HepG2 (cell line): ENCODE measurements at regions not wholly inside any gene's neighbourhood (a gene's known extent, or its start where the extent isn't known, plus 50 kb on each side); places are given as distances from the start of the nearest gene placed in this dataset.
A peak's percentile ranks its signal among the peaks of the same experiment; 100 is the strongest.

Source experiments
- AHR ChIP-seq: IDR thresholded peaks from 2 replicates; pipeline ENCODE4 v1.6.1; 2018; ENCODE audit warnings: missing genetic modification reagents, missing compliant biosample characterization
- FOXA3 ChIP-seq: IDR thresholded peaks from 2 replicates; pipeline ENCODE4 v1.6.1; 2016; ENCODE audit warnings: missing genetic modification reagents, missing compliant biosample characterization
- RAD51 ChIP-seq: fragments of 450-650 bp; IDR thresholded peaks from 2 replicates; pipeline ENCODE4 v1.6.1; 2016; ENCODE audit warnings: borderline replicate concordance
- SIX1 ChIP-seq: sonication (generic); formaldehyde crosslinking; IDR thresholded peaks from 2 replicates; pipeline ENCODE4 v1.4.0; 2020; ENCODE audit warnings: missing genetic modification reagents, borderline replicate concordance
- ZNF10 ChIP-seq: sonication (generic); formaldehyde crosslinking; IDR thresholded peaks from 2 replicates; pipeline ENCODE4 v1.4.0; 2020; ENCODE audit warnings: mild to moderate bottlenecking, low read depth, missing genetic modification reagents, borderline replicate concordance
- ZNF205 ChIP-seq: IDR thresholded peaks from 2 replicates; pipeline ENCODE4 v1.6.1; 2018; ENCODE audit warnings: missing biosample characterization, missing genetic modification reagents
- ZNF678 ChIP-seq: sonication (generic); formaldehyde crosslinking; IDR thresholded peaks from 2 replicates; pipeline ENCODE4 v1.4.0; 2020; ENCODE audit warnings: mild to moderate bottlenecking, missing genetic modification reagents
- TF ChIP-seq, protein P1 (sequence below): sonication (generic); formaldehyde crosslinking; IDR thresholded peaks from 2 replicates; pipeline ENCODE4 v1.4.0; 2020; ENCODE audit warnings: missing genetic modification reagents, mild to moderate bottlenecking, borderline replicate concordance
- TF ChIP-seq, protein P2 (sequence below): sonication (generic); formaldehyde crosslinking; IDR thresholded peaks from 2 replicates; pipeline ENCODE4 v1.5.0; 2020; ENCODE audit warnings: mild to moderate bottlenecking, missing genetic modification reagents
- TF ChIP-seq, protein P3 (sequence below): fragments of 450-650 bp; IDR thresholded peaks from 2 replicates; pipeline ENCODE4 v1.6.1; 2017; ENCODE audit warnings: mild to moderate bottlenecking
- TF ChIP-seq, protein P4 (sequence below): IDR thresholded peaks from 2 replicates; pipeline ENCODE4 v1.6.1; 2016; ENCODE audit warnings: low read depth, borderline replicate concordance
- TF ChIP-seq, protein P5 (sequence below): sonication (generic); formaldehyde crosslinking; IDR thresholded peaks from 2 replicates; pipeline ENCODE4 v1.8.1; 2023; ENCODE audit warnings: mild to moderate bottlenecking, moderate library complexity, missing genetic modification reagents
- TF ChIP-seq, protein P6 (sequence below): sonication (generic); formaldehyde crosslinking; IDR thresholded peaks from 2 replicates; pipeline ENCODE4 v1.8.0; 2022; ENCODE audit warnings: mild to moderate bottlenecking, missing genetic modification reagents, moderate library complexity
- TF ChIP-seq, protein P7 (sequence below): sonication (generic); formaldehyde crosslinking; IDR thresholded peaks from 2 replicates; pipeline ENCODE4 v1.4.0; 2020; ENCODE audit warnings: mild to moderate bottlenecking, missing genetic modification reagents, borderline replicate concordance

DNA sequence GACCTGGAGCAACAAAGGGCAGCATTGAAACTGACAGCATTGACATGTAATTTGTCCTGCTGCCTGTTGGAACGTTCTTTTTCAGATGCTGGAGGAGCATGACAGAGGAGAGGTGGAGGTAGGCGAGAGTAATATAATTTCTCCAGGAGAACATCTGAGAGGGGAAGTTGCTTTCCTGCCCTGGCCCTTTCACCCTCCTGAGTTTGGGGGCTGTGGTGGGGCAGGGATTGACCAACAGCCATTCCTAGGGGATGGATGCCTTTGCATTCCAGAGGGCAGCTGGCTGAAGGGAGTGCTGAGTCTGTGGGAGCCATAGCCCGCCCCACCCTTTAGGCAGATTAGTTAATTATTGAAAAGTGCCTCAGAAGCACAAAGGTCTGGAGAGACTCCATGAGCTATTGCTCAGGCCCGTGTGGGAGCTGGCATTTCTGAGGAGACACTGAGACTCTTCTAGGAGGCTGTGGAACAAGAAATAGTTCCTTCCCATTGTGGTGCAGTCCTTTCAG lies 73.5 kb downstream of the ARF6 start (continued):
- TF ChIP-seq ZNF10 (CRISPR knock-in tag) (no peak), SIX1 (CRISPR knock-in tag) (no peak), AHR (CRISPR knock-in tag) (no peak), FOXA3 (CRISPR knock-in tag) (peak; percentile 7; the same call in 1 of the 2 replicates), RAD51 (no peak), ZNF678 (no peak), ZNF205 (CRISPR knock-in tag) (no peak)
- TF ChIP-seq, protein P1, sequence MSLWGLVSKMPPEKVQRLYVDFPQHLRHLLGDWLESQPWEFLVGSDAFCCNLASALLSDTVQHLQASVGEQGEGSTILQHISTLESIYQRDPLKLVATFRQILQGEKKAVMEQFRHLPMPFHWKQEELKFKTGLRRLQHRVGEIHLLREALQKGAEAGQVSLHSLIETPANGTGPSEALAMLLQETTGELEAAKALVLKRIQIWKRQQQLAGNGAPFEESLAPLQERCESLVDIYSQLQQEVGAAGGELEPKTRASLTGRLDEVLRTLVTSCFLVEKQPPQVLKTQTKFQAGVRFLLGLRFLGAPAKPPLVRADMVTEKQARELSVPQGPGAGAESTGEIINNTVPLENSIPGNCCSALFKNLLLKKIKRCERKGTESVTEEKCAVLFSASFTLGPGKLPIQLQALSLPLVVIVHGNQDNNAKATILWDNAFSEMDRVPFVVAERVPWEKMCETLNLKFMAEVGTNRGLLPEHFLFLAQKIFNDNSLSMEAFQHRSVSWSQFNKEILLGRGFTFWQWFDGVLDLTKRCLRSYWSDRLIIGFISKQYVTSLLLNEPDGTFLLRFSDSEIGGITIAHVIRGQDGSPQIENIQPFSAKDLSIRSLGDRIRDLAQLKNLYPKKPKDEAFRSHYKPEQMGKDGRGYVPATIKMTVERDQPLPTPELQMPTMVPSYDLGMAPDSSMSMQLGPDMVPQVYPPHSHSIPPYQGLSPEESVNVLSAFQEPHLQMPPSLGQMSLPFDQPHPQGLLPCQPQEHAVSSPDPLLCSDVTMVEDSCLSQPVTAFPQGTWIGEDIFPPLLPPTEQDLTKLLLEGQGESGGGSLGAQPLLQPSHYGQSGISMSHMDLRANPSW (CRISPR knock-in tag), result no peak
- TF ChIP-seq, protein P2, sequence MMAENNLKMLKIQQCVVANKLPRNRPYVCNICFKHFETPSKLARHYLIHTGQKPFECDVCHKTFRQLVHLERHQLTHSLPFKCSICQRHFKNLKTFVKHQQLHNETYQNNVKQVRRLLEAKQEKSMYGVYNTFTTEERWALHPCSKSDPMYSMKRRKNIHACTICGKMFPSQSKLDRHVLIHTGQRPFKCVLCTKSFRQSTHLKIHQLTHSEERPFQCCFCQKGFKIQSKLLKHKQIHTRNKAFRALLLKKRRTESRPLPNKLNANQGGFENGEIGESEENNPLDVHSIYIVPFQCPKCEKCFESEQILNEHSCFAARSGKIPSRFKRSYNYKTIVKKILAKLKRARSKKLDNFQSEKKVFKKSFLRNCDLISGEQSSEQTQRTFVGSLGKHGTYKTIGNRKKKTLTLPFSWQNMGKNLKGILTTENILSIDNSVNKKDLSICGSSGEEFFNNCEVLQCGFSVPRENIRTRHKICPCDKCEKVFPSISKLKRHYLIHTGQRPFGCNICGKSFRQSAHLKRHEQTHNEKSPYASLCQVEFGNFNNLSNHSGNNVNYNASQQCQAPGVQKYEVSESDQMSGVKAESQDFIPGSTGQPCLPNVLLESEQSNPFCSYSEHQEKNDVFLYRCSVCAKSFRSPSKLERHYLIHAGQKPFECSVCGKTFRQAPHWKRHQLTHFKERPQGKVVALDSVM, result no peak
- TF ChIP-seq, protein P3, sequence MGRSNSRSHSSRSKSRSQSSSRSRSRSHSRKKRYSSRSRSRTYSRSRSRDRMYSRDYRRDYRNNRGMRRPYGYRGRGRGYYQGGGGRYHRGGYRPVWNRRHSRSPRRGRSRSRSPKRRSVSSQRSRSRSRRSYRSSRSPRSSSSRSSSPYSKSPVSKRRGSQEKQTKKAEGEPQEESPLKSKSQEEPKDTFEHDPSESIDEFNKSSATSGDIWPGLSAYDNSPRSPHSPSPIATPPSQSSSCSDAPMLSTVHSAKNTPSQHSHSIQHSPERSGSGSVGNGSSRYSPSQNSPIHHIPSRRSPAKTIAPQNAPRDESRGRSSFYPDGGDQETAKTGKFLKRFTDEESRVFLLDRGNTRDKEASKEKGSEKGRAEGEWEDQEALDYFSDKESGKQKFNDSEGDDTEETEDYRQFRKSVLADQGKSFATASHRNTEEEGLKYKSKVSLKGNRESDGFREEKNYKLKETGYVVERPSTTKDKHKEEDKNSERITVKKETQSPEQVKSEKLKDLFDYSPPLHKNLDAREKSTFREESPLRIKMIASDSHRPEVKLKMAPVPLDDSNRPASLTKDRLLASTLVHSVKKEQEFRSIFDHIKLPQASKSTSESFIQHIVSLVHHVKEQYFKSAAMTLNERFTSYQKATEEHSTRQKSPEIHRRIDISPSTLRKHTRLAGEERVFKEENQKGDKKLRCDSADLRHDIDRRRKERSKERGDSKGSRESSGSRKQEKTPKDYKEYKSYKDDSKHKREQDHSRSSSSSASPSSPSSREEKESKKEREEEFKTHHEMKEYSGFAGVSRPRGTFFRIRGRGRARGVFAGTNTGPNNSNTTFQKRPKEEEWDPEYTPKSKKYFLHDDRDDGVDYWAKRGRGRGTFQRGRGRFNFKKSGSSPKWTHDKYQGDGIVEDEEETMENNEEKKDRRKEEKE, result no peak
- TF ChIP-seq, protein P4, sequence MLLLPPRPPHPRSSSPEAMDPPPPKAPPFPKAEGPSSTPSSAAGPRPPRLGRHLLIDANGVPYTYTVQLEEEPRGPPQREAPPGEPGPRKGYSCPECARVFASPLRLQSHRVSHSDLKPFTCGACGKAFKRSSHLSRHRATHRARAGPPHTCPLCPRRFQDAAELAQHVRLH (CRISPR knock-in tag), result no peak
- TF ChIP-seq, protein P5, sequence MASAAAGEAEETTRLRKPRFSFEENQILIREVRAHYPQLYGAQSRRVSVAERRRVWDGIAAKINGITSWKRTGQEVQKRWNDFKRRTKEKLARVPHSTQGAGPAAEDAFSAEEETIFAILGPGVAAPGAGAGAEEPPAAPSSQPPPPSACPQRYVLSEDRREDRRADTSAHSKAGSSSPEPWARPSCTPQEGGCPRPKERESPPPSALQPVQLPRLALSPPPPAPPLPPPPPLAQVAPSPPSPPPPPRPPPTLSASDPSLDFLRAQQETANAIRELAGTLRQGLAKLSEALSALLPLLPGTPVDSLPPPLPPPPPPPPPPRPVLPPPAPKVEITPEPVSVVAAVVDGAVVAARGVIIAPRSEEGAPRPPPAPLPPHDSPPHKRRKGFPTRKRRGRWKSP (CRISPR knock-in tag), result no peak
- TF ChIP-seq, protein P6, sequence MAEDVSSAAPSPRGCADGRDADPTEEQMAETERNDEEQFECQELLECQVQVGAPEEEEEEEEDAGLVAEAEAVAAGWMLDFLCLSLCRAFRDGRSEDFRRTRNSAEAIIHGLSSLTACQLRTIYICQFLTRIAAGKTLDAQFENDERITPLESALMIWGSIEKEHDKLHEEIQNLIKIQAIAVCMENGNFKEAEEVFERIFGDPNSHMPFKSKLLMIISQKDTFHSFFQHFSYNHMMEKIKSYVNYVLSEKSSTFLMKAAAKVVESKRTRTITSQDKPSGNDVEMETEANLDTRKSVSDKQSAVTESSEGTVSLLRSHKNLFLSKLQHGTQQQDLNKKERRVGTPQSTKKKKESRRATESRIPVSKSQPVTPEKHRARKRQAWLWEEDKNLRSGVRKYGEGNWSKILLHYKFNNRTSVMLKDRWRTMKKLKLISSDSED (CRISPR knock-in tag), result no peak
- TF ChIP-seq, protein P7, sequence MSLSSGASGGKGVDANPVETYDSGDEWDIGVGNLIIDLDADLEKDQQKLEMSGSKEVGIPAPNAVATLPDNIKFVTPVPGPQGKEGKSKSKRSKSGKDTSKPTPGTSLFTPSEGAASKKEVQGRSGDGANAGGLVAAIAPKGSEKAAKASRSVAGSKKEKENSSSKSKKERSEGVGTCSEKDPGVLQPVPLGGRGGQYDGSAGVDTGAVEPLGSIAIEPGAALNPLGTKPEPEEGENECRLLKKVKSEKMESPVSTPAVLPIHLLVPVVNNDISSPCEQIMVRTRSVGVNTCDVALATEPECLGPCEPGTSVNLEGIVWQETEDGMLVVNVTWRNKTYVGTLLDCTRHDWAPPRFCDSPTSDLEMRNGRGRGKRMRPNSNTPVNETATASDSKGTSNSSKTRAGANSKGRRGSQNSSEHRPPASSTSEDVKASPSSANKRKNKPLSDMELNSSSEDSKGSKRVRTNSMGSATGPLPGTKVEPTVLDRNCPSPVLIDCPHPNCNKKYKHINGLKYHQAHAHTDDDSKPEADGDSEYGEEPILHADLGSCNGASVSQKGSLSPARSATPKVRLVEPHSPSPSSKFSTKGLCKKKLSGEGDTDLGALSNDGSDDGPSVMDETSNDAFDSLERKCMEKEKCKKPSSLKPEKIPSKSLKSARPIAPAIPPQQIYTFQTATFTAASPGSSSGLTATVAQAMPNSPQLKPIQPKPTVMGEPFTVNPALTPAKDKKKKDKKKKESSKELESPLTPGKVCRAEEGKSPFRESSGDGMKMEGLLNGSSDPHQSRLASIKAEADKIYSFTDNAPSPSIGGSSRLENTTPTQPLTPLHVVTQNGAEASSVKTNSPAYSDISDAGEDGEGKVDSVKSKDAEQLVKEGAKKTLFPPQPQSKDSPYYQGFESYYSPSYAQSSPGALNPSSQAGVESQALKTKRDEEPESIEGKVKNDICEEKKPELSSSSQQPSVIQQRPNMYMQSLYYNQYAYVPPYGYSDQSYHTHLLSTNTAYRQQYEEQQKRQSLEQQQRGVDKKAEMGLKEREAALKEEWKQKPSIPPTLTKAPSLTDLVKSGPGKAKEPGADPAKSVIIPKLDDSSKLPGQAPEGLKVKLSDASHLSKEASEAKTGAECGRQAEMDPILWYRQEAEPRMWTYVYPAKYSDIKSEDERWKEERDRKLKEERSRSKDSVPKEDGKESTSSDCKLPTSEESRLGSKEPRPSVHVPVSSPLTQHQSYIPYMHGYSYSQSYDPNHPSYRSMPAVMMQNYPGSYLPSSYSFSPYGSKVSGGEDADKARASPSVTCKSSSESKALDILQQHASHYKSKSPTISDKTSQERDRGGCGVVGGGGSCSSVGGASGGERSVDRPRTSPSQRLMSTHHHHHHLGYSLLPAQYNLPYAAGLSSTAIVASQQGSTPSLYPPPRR (CRISPR knock-in tag), result no peak
